Stomach smooth muscle (tissue), 2 donors: ENCODE measurements at regions not wholly inside any gene's neighbourhood (a gene's known extent, or its start where the extent isn't known, plus 50 kb on each side); places are given as distances from the start of the nearest gene placed in this dataset.

Experiments used
- H3K27ac ChIP-seq: one replicate; pipeline ENCODE4 v1.7.0; 2013; ENCODE audit warnings: mild to moderate bottlenecking, low read length, inconsistent platforms
- H3K27me3 ChIP-seq, 2 donors: one replicate each; pipeline ENCODE4 v1.7.0; 2013; ENCODE audit warnings: low read length in 2 of 2; ENCODE audit not compliant: insufficient read depth in 2 of 2, control insufficient read depth in 1 of 2
- H3K36me3 ChIP-seq, 2 donors: one replicate each; pipeline ENCODE4 v1.7.0; 2013; ENCODE audit warnings: low read length in 2 of 2; ENCODE audit not compliant: control insufficient read depth in 2 of 2, insufficient read depth in 2 of 2
- H3K4me1 ChIP-seq: one replicate; pipeline ENCODE4 v1.7.0; 2013; ENCODE audit warnings: low read length; ENCODE audit not compliant: control insufficient read depth, insufficient read depth
- H3K4me3 ChIP-seq, 2 donors: one replicate each; pipeline ENCODE4 v1.7.0; 2013; ENCODE audit warnings: low read length in 2 of 2
- H3K9ac ChIP-seq, 2 donors: one replicate each; pipeline ENCODE4 v1.7.0; 2013; ENCODE audit warnings: low read length in 2 of 2, mild to moderate bottlenecking in 1 of 2
- H3K9me3 ChIP-seq, 2 donors: one replicate each; pipeline ENCODE4 v1.7.0; 2013; ENCODE audit warnings: low read length in 2 of 2; ENCODE audit not compliant: control insufficient read depth in 2 of 2
- donor health status: healthy.
- donor health status: Pancreatic carcinoma.

DNA sequence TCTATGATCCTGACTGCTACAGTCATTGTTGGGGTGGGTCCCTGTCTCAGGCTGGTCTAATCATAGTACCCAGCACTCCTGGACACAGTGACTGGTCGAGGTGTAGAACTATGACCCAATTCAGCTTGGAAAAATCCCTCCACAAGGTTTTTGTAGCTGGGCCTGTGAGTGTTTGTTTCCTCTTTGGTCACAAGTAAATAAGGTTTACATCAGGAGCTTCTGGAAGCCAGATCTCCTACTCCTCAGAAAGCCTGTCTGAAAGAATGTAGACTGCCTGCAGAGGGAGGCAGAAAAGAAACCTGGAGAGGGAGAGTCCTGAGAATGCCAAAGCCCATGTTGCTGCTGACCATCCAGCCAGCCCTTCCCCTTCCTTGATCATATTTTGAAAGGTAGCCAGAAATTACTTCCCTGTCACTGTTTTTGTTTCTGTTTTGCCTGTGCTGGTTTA, 123.2 kb downstream of the RAP2B start:
- Histone ChIP-seq H3K4me3 (no peak overlapping the region), H3K36me3 (no peaks in the 10 kb centered on the region), H3K4me1 (no peaks in the 10 kb centered on the region), H3K27me3 (no peaks in the 10 kb centered on the region), H3K9me3 (no peaks in the 10 kb centered on the region), H3K27ac (no peak overlapping the region), H3K9ac (no peak overlapping the region)

DNA sequence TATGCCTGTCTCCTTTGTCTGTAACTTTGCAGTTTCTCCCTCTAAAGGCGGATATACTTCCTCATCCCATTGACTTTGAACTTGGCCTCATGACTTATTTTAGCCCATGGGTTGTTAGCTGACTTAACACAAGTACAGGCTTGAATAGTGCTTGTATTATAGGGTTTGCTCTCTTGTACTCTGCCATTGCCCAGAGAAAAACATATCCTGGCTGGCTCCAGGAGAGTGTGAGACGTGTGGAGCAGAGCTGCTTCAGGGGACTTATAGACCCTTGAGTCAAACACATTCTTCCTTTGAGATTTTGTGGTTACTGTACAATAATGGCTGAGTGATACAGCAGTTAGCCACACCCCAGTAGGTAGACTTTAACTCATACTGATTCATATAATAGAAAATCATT, 124.0 kb downstream of the RAP2B start:
- H3K27me3 ChIP-seq, result no peaks in the 10 kb centered on the region
- no peaks in the 10 kb centered on the region for H3K4me1 ChIP-seq
- H3K27ac ChIP-seq, result no peak overlapping the region
- H3K4me3 ChIP-seq, result no peak overlapping the region
- no peaks in the 10 kb centered on the region for H3K9me3 ChIP-seq
- no peaks in the 10 kb centered on the region for H3K36me3 ChIP-seq
- H3K9ac ChIP-seq, result no peak overlapping the region

DNA sequence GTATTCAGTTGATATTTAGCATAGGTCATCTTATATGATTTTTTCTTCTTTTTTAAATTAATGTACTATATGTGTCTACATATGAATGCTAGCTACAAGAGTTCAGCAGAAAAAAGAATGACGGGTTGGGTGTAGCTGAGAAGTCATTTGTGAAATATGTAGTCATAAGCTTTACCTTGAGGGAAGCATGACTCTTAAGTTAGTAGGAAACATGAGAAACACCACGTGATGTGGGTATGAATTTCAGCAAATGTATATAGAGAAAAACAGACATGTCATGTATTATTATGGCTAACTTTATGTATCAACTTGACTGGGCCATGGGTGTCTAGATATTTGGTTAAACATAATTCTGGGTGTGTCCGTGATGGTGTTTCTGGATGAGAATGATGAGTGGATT, 125.0 kb downstream of the RAP2B start:
- H3K4me1 ChIP-seq, result no peaks in the 10 kb centered on the region
- no peak overlapping the region for H3K27ac ChIP-seq
- no peak overlapping the region for H3K9ac ChIP-seq
- no peak overlapping the region for H3K4me3 ChIP-seq
- no peaks in the 10 kb centered on the region for H3K36me3 ChIP-seq
- no peaks in the 10 kb centered on the region for H3K27me3 ChIP-seq
- H3K9me3 ChIP-seq, result no peaks in the 10 kb centered on the region

DNA sequence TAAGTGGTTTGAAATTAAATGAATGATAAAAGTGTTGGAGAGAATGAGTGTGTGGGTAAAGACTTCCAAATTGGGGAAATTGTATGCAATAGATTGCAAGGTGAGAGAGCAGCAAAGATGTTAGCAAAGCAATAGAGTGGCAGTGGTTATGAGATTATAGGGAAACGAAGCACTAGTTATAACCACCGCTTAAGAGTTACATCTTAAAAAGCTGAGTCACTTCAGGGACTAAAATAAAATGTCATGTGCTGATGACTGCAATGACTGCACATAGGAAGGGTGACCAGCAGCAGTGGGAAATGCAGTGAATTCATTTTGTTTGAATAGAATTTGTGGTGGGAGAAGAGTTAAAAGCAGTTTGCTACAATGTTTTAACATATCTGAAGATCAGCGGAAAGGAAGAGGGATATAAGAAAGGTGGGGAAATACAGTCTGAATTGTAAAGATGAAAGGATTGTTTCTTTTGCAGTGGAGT, 127.3 kb downstream of the RAP2B start:
- Histone ChIP-seq H3K36me3 (no peaks in the 10 kb centered on the region), H3K27me3 (no peaks in the 10 kb centered on the region), H3K27ac (no peak overlapping the region), H3K4me1 (no peaks in the 10 kb centered on the region), H3K9me3 (no peaks in the 10 kb centered on the region), H3K4me3 (no peak overlapping the region), H3K9ac (no peak overlapping the region)

DNA sequence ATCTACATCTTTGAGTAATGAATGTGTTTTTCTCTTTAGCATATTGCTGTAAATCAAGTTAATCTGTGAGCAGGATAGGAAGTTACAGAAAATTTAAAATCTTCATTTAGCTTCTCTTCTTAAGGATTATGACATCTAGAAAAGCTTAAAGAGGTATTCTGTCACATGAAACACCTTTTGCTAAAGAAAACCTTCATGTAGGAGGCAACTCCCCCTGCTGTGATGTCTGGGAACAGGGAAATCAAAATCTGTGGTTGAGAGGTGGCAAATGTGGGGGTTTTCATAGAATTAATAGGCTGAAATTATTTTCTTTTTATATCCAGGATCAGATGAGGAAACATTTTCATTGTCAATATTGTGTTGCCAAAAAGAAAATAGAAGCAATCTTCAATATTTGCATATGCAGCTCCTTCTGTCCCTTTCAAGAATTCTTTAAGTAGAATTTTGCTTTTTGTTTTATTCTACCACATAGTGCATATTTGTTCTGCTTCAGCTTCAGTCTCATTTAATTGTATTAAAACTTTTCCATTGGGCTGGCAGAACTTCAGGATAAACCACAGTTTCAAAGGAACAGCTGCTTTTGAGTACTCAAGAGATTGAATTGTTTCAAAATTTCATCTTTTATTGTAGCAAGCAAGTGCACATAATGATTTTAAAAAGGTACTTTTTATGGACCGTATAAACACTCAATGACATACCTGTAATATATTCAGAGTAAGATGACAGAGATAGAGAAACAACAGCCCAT, 128.4 kb downstream of the RAP2B start:
- no peak overlapping the region for H3K27ac ChIP-seq
- H3K4me3 ChIP-seq, result no peak overlapping the region
- H3K9ac ChIP-seq, result no peak overlapping the region
- H3K36me3 ChIP-seq, result no peaks in the 10 kb centered on the region
- no peaks in the 10 kb centered on the region for H3K9me3 ChIP-seq
- H3K4me1 ChIP-seq, result no peaks in the 10 kb centered on the region
- no peaks in the 10 kb centered on the region for H3K27me3 ChIP-seq

DNA sequence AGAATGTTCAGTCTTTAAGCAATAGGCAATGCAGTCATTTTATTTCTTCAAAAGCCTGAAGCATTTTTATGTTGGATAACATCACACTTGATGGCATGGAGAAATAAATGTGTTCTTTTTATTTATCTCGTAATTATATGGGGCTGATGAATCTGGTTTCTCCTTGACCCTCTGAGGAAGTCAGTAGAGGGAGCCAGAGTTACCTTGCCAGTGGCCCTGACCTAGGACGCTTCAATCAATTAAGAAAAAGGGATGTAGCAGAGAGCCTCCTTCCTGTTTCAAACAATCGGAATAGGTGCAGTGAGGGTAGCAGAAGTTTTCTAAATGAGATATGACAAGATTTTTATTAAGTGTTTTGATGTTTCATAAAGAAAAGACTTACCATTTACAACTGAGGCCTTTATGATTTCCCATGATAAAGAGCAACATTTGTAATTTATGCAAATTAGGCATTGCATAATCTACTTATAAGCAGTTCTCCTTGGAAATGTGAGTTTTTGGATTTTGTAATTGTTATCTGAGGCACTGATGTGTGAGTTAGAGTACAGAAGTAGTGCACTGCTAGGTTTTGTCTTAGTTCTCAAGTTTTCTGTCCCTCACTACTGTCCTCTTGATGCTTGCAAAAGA, 129.1 kb downstream of the RAP2B start:
- Histone ChIP-seq H3K27ac (no peak overlapping the region), H3K9ac (no peak overlapping the region), H3K4me3 (no peak overlapping the region), H3K4me1 (no peaks in the 10 kb centered on the region), H3K27me3 (no peaks in the 10 kb centered on the region), H3K36me3 (no peaks in the 10 kb centered on the region), H3K9me3 (no peaks in the 10 kb centered on the region)

DNA sequence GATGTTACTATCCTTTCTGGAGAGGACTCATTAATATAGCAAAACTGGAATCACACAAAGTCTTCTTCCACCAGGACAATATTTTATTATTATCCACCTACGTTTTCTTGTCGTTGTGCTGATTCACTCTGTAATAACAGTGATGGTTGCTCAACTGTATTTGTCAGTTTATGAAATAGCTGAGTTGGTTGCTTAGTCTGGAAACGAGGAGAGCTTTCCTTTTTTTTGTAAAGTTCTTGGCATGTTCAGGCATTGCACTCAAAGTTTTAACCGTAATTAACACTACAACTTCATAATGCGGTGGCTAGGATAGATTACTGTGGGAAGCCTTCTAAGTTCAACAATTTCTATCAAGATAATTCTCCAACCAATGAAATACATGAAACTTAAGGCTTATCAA, 131.2 kb downstream of the RAP2B start:
- Histone ChIP-seq H3K4me1 (no peaks in the 10 kb centered on the region), H3K9ac (no peak overlapping the region), H3K4me3 (no peak overlapping the region), H3K9me3 (no peaks in the 10 kb centered on the region), H3K27me3 (no peaks in the 10 kb centered on the region), H3K36me3 (no peaks in the 10 kb centered on the region), H3K27ac (no peak overlapping the region)

DNA sequence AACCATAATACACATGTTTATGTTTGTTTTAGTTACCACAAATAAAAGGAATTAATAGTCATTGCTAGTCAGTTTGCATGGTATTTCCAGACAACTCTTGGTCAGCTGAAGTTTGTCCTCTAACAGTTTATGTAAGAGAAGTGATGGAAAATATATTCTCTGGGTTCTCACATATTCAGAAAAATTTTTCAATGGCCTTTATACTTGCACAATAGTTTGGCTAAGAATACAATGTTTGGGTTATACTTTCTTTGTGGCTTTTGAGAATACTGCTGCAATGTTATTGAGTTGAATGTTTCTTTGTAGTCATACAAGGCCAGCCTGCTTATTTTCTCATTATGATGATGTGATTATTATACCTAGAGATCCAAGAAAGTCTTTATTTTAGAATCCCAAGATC, 133.9 kb downstream of the RAP2B start:
- H3K36me3 ChIP-seq, result no peaks in the 10 kb centered on the region
- no peaks in the 10 kb centered on the region for H3K4me1 ChIP-seq
- no peaks in the 10 kb centered on the region for H3K9me3 ChIP-seq
- no peak overlapping the region for H3K27ac ChIP-seq
- H3K9ac ChIP-seq, result no peak overlapping the region
- H3K27me3 ChIP-seq, result no peaks in the 10 kb centered on the region
- no peak overlapping the region for H3K4me3 ChIP-seq

DNA sequence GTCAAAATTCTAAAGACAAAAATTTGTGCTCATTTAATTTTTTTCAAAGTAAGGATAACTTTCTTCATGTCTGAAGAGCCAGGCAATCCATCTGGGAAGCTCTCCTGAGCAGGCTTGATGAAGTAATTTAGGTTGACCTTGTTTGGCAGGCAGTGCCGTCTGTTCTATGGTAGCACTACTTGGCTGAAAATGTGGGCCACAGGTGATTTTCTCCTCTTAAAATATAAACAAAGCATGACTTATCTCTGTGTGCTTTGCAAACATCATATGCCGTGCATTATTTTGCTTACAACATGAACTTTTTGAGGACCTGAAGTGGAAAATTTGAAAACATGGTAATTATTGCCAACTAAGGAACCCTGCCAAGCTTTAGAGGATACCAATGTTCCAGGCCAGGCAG, 143.2 kb downstream of the RAP2B start:
- no peak overlapping the region for H3K27ac ChIP-seq
- no peaks in the 10 kb centered on the region for H3K36me3 ChIP-seq
- peaks cover 4% of the 10 kb centered on the region for H3K4me1 ChIP-seq
- H3K9me3 ChIP-seq, result no peaks in the 10 kb centered on the region
- no peak overlapping the region for H3K4me3 ChIP-seq
- H3K27me3 ChIP-seq, result no peaks in the 10 kb centered on the region
- no peak overlapping the region for H3K9ac ChIP-seq

DNA sequence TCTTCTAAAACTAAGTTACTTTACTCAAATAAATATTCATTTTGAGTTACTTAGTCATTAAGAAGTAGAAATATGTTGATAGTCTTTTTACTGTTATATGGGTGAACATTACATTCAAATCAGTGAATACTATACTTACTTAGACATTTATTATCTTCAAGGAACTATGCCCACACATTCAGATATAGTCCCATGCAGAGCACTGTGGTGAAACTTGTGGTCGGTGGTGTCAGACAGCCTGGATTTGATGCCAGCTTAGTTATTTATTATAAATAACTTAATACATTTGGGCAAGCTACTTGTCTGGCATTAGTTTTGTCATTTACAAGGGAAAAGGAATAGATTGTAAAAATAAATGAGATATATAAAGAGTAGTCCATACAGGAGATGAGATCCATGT, 149.5 kb downstream of the RAP2B start:
- Histone ChIP-seq H3K4me3 (no peak overlapping the region), H3K27me3 (no peaks in the 10 kb centered on the region), H3K4me1 (no peaks in the 10 kb centered on the region), H3K9ac (no peak overlapping the region), H3K9me3 (no peaks in the 10 kb centered on the region), H3K27ac (no peak overlapping the region), H3K36me3 (no peaks in the 10 kb centered on the region)

DNA sequence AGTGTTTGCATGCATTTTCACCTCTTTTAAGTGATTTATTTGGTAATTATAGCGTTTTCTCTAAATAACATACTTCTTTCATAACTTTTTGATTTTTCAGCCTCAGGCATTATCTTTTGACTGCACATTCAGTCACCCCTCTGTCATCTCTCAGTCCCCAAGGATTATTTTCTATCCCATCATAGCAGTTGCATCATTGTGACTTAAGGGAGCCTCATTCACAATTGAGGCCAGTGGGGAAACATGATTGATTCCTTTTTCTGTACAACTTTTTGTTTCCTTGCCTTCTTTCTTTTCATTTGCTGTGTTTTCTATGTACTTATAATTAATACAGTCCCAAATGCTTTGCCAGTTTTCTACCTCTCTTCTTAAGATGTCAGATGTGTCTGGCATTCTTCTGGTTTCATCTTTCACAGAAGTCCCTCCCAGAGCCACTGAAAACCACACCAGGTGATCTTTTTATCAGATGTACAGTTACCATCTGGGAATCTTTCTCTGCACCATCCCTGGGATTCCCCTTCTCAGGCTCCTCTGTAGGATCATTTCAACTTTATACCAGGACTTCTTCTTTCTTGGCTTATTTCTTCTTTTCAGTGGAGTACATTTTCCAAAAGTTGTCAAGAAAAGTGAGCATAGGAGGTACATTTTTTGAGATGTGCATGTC, 151.4 kb downstream of the RAP2B start:
- Histone ChIP-seq H3K36me3 (no peaks in the 10 kb centered on the region), H3K4me3 (no peak overlapping the region), H3K4me1 (no peaks in the 10 kb centered on the region), H3K9me3 (no peaks in the 10 kb centered on the region), H3K27ac (no peak overlapping the region), H3K27me3 (no peaks in the 10 kb centered on the region), H3K9ac (no peak overlapping the region)
